OCI-LY7 (cell line): ENCODE measurements at regions not wholly inside any gene's neighbourhood (a gene's known extent, or its start where the extent isn't known, plus 50 kb on each side); places are given as distances from the start of the nearest gene placed in this dataset.

Experiments
- BruUV-seq: library from RNA; stranded (reverse); fragments of 400-500 nt; replicated peaks from 2 replicates; lab custom pipeline; 2021; lab: Mats Ljungman, UMichigan
- CTCF ChIA-PET: fragments of 300-600 bp; sonication (Branson Sonifier 250); formaldehyde crosslinking; loops from one replicate; lab custom pipeline; 2022; ENCODE audit warnings: antibody characterized with exemption; ENCODE audit not compliant: unreplicated experiment; lab: Charles Lee
- POLR2A ChIA-PET: fragments of 300-600 bp; sonication (Branson Sonifier 250); formaldehyde crosslinking; loops from one replicate; lab custom pipeline; 2022; ENCODE audit warnings: antibody characterized with exemption; lab: Charles Lee
- DNase-seq: peaks from one replicate; pipeline ENCODE4 v3.0.0-alpha.2; 2015; ENCODE audit warnings: low spot score
- H2AFZ ChIP-seq: fragments of 200-600 bp; sonication (generic), shearing (Covaris generic); 2 replicates; pipeline ENCODE4 v1.6.1; 2014; ENCODE audit warnings: mild to moderate bottlenecking, antibody characterized with exemption, low read length, moderate library complexity
- H3K27ac ChIP-seq: fragments of 200-600 bp; sonication (generic); 2 replicates; pipeline ENCODE4 v1.5.1; 2014; ENCODE audit warnings: mixed run types, low read depth, mild to moderate bottlenecking, moderate library complexity, low read length, inconsistent platforms; ENCODE audit not compliant: poor library complexity, severe bottlenecking
- H3K36me3 ChIP-seq: fragments of 200-600 bp; sonication (generic); 2 replicates; pipeline ENCODE4 v1.6.1; 2014; ENCODE audit warnings: mild to moderate bottlenecking, antibody characterized with exemption, low read length, moderate library complexity, mixed read lengths; ENCODE audit not compliant: insufficient read depth
- H3K4me1 ChIP-seq: fragments of 200-600 bp; sonication (generic); 2 replicates; pipeline ENCODE4 v1.5.1; 2014; ENCODE audit warnings: mild to moderate bottlenecking, low read length; ENCODE audit not compliant: insufficient read depth, poor library complexity, severe bottlenecking
- H3K4me2 ChIP-seq: fragments of 200-600 bp; sonication (generic); 2 replicates; pipeline ENCODE4 v1.6.1; 2014; ENCODE audit warnings: mild to moderate bottlenecking, low read length
- H3K4me3 ChIP-seq: fragments of 200-600 bp; sonication (generic); 2 replicates; pipeline ENCODE4 v1.5.1; 2014; ENCODE audit warnings: mild to moderate bottlenecking, low read depth, low read length; ENCODE audit not compliant: poor library complexity, severe bottlenecking
- H3K79me2 ChIP-seq: fragments of 200-600 bp; sonication (generic); 2 replicates; pipeline ENCODE4 v1.6.1; 2016; ENCODE audit warnings: low read depth, mild to moderate bottlenecking, low read length, moderate library complexity, mixed read lengths; ENCODE audit not compliant: insufficient read depth
- H3K9me2 ChIP-seq: fragments of 200-600 bp; sonication (generic); 2 replicates; pipeline ENCODE4 v1.6.1; 2016; ENCODE audit warnings: mild to moderate bottlenecking, low read length, mixed read lengths; ENCODE audit not compliant: insufficient read depth
- H3K9me3 ChIP-seq: fragments of 200-600 bp; sonication (generic); 2 replicates; pipeline ENCODE4 v1.6.1; 2014; ENCODE audit warnings: mild to moderate bottlenecking, mixed run types, low read length, mixed read lengths
- H4K20me1 ChIP-seq: fragments of 200-600 bp; sonication (generic); 2 replicates; pipeline ENCODE4 v1.6.1; 2014; ENCODE audit warnings: mild to moderate bottlenecking, antibody characterized with exemption, low read length, moderate library complexity, mixed read lengths; ENCODE audit not compliant: insufficient read depth
- EZH2phosphoT487 ChIP-seq: fragments of 200-600 bp; sonication (generic); IDR thresholded peaks from 2 replicates; pipeline ENCODE4 v1.6.1; 2018; ENCODE audit warnings: low read depth, borderline replicate concordance, mild to moderate bottlenecking, mixed run types, antibody characterized with exemption, low read length, moderate library complexity, mixed read lengths
- intact Hi-C: fragments of 100-400 bp; cut with micrococcal nuclease; formaldehyde crosslinking; loops from one replicate; pipeline ENCODE4 v1.10.0; 2022; ENCODE audit not compliant: unreplicated experiment
- TF ChIP-seq, protein P1 (sequence below): fragments of 200-600 bp; sonication (generic); conservative IDR thresholded peaks from 2 replicates; pipeline ENCODE4 v1.5.1; 2014; ENCODE audit warnings: mild to moderate bottlenecking, antibody characterized with exemption, low read length, moderate library complexity, mixed read lengths

DNA sequence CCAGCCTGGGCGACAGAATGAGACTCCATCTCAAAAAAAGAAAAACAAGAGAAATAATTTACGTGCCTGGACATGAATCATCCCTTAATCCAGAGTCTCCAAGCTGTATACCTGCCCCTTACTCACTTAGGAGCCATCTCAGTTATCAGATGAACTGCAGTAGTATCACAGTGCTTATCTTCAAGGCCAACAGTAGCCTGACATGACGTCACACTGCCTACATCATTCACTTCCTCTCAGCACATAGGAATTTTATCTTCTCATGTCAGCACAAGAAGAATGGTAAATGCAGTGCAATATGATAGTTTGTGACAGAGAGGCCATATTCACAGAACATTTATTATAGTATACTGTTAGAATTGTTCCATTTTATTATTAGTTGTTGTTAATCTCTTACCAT, 216.6 kb downstream of the SS18 start:
- CTCF ChIA-PET = no interaction called here

DNA sequence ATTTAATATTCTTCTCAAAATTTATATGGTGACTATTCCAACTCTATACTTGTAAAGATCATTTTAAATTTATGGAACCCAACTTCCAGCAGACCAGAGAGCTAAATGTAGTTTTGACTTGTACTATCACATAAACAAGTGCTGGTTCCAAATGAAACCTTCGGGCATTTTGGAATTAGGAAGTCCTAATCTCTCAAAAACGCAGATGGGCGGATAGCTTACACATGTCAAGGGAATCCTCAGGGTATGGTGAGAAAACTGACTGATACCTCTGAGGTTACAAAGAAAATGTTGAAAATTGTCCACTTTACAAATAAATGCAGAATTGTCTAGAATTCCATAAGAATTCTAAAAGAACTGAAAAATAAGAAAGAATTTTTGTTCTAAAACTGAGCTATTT, 224.1 kb downstream of the SS18 start:
- peaks cover 16% of the 10 kb centered on the region for H3K4me1 ChIP-seq
- POLR2A ChIA-PET = interaction anchor here (0.9 to 1.2 kb wide), 3 partner anchors 8 to 493 kb away, joined by 3 to 4 read pairs (median 4); no protein-coding TSS in a partner anchor
- CTCF ChIA-PET = no interaction called here

More for the DNA sequence above, 216.6 kb downstream of the SS18 start:
- no peaks in the 10 kb centered on the region for H3K4me1 ChIP-seq
- H4K20me1 ChIP-seq = no peaks in the 10 kb centered on the region
- H3K9me2 ChIP-seq = no peaks in the 10 kb centered on the region
- POLR2A ChIA-PET = no interaction called here
- no peak overlapping the region for H3K27ac ChIP-seq
- no peaks in the 10 kb centered on the region for H3K9me3 ChIP-seq
- intact Hi-C loops = no loop called here
- TF ChIP-seq, protein P1, sequence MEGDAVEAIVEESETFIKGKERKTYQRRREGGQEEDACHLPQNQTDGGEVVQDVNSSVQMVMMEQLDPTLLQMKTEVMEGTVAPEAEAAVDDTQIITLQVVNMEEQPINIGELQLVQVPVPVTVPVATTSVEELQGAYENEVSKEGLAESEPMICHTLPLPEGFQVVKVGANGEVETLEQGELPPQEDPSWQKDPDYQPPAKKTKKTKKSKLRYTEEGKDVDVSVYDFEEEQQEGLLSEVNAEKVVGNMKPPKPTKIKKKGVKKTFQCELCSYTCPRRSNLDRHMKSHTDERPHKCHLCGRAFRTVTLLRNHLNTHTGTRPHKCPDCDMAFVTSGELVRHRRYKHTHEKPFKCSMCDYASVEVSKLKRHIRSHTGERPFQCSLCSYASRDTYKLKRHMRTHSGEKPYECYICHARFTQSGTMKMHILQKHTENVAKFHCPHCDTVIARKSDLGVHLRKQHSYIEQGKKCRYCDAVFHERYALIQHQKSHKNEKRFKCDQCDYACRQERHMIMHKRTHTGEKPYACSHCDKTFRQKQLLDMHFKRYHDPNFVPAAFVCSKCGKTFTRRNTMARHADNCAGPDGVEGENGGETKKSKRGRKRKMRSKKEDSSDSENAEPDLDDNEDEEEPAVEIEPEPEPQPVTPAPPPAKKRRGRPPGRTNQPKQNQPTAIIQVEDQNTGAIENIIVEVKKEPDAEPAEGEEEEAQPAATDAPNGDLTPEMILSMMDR = no peak
- no peak for TF ChIP-seq EZH2phosphoT487
- H2AFZ ChIP-seq = no peak overlapping the region
- H3K4me3 ChIP-seq = no peak overlapping the region
- no peaks in the 10 kb centered on the region for H3K36me3 ChIP-seq
- BruUV-seq = no TSS peak
- no peak for DNase-seq
- H3K4me2 ChIP-seq = no peak overlapping the region
- no peaks in the 10 kb centered on the region for H3K79me2 ChIP-seq

More for the DNA sequence above, 224.1 kb downstream of the SS18 start:
- Histone ChIP-seq H3K9me3 (no peaks in the 10 kb centered on the region; the same call in 1 of the 2 replicates), H2AFZ (no peak overlapping the region), H3K27ac (no peak overlapping the region), H3K4me3 (no peak overlapping the region), H3K36me3 (no peaks in the 10 kb centered on the region), H3K9me2 (no peaks in the 10 kb centered on the region), H4K20me1 (no peaks in the 10 kb centered on the region), H3K4me2 (no peak overlapping the region), H3K79me2 (no peaks in the 10 kb centered on the region)
- no TSS peak for BruUV-seq
- intact Hi-C loops = no loop called here
- no peak for TF ChIP-seq EZH2phosphoT487
- TF ChIP-seq, protein P1 = no peak
- no peak for DNase-seq
